IPS-NIHi7 (cell line): ENCODE measurements at regions not wholly inside any gene's neighbourhood (a gene's known extent, or its start where the extent isn't known, plus 50 kb on each side); places are given as distances from the start of the nearest gene placed in this dataset.

Source experiments
- DNase-seq: peaks from one replicate; pipeline ENCODE4 v3.0.0; 2012; ENCODE audit warnings: mixed read lengths; ENCODE audit errors: extremely low spot score

GRCh38 chr11:104246590-104246989 is 82.6 kb upstream of the PDGFD start:
- DNase-seq, result no peak

GRCh38 chr11:104238916-104239315 is 75.0 kb upstream of the PDGFD start:
- no peak for DNase-seq

DNA sequence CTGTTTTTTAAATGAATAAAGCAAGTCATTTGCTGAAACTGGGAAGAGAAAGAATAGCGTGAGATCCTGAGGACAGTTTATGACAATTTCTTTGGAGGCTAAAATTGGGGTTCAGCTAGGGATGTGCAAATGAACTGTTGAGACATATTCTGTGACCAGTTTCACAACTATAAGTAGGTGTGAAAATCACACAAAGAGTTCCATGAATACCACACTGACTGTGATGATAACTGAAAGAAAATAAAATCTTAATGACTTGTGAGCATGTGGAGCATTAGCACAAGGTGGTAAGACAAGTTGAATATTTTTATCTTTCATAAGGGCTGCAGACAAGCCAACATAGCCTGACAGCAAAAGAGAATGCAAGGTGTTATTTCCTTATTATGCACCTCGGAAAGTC is 61.1 kb upstream of the PDGFD start:
- DNase-seq, result no peak

DNA sequence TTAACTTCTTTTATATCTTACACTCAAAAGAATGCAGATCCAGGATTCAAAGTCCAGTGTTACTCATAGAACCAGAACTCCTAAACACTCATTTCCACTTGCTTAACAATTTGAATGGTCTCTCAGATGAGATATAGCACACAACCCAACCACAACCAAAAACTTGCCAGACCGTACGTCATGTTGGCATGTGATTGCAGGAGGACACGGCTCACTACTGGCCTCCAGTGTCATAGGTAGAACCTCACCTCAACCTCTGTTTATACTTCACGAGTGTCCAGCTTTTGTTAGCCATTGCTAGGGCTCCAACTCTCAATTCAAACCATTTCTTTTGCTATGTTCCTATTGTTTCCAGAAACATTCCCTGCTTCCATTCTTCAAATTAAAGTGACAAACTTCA is 58.5 kb upstream of the PDGFD start:
- DNase-seq, result no peak

DNA sequence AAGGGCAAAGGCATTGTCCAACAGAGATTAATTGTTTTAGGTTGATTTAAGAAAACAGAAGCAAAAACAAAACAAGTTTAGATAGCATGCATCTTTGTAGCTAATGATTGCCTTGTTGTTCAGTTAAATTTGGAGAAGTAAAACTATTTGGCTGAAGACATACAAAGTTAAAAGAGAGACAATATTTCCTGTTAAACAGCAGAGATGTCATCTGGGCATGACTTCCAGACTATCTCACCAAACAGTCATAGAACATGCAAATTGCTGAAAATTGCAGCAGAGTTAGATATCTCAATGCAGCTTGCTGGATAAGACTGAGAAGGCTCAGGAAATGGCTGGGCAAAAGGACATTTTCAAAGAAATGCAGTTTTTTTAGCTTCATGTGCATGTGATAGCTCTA is 57.5 kb upstream of the PDGFD start:
- no peak for DNase-seq

GRCh38 chr11:104219096-104219495 is 55.1 kb upstream of the PDGFD start:
- DNase-seq, result no peak

- no peak for DNase-seq
Measured at GRCh38 chr11:104214517-104214916, 50.6 kb upstream of the PDGFD start.
